Tibial artery (tissue), 4 donors: ENCODE measurements at regions not wholly inside any gene's neighbourhood (a gene's known extent, or its start where the extent isn't known, plus 50 kb on each side); places are given as distances from the start of the nearest gene placed in this dataset.
A peak's percentile ranks its signal among the peaks of the same experiment; 100 is the strongest.

Experiments used
- DNase-seq, 2 donors: peaks; one replicate each; pipeline ENCODE4 v3.0.0-alpha.2; 2019
- H3K27ac ChIP-seq, 2 donors: fragments of 200-600 bp; sonication (generic) in 1 of 2; 1 replicate in 1 of 2; 2 replicates in 1 of 2; pipeline ENCODE4 v1.5.1; 2018 to 2019; ENCODE audit warnings: mild to moderate bottlenecking in 1 of 2
- H3K27me3 ChIP-seq, 2 donors: fragments of 200-600 bp; sonication (generic) in 1 of 2; one replicate each; pipeline versions ENCODE4 v1.5.1 to v1.6.0; 2016 to 2019
- H3K36me3 ChIP-seq, 3 donors: fragments of 200-600 bp; sonication (generic) in 2 of 3; one replicate each; pipeline ENCODE4 v1.5.1; 2016 to 2019; ENCODE audit warnings: mild to moderate bottlenecking in 2 of 3
- H3K4me1 ChIP-seq, 4 donors: fragments of 200-600 bp; sonication (generic) in 2 of 4; 1 replicate in 3 of 4; 2 replicates in 1 of 4; pipeline ENCODE4 v1.5.1; 2016 to 2019
- H3K4me3 ChIP-seq, 2 donors: fragments of 200-600 bp; sonication (generic) in 1 of 2; 1 replicate in 1 of 2; 2 replicates in 1 of 2; pipeline ENCODE4 v1.5.1; 2018 to 2019; ENCODE audit warnings: mild to moderate bottlenecking in 2 of 2
- H3K9me3 ChIP-seq, 3 donors: fragments of 200-600 bp; sonication (generic) in 1 of 3; one replicate each; pipeline ENCODE4 v1.5.1; 2016 to 2019
- CTCF ChIP-seq, 2 experiments: fragments of 200-600 bp in 1 of 2; fragments of 450-650 bp in 1 of 2; IDR thresholded peaks; one replicate each; pipeline ENCODE4 v1.5.1; 2017 to 2019; ENCODE audit warnings: antibody characterized with exemption in 2 of 2, mild to moderate bottlenecking in 1 of 2, moderate library complexity in 1 of 2
- intact Hi-C: fragments of 100-400 bp; cut with DNase I; formaldehyde crosslinking; loops from one replicate; pipeline ENCODE4 v1.15.0; 2023; ENCODE audit warnings: low total_unique reads

- intact Hi-C loops, result no loop called here
- no peak overlapping the region for H3K27ac ChIP-seq
Observed at GRCh38 chr14:65238456-65238855, 136.1 kb upstream of the MAX start.

GRCh38 chr14:65239143-65239937 lies 137.0 kb upstream of the MAX start:
- H3K27me3 ChIP-seq, result peaks cover 0 to 2% of the 10 kb centered on the region in 2 donors
- H3K36me3 ChIP-seq, result no peaks in the 10 kb centered on the region
- H3K4me1 ChIP-seq, result no peaks in the 10 kb centered on the region
- no peak overlapping the region for H3K27ac ChIP-seq
- no peaks in the 10 kb centered on the region for H3K9me3 ChIP-seq
- no peak overlapping the region for H3K4me3 ChIP-seq
- no peak for TF ChIP-seq CTCF (IDR thresholded peaks at IDR 0.05)
- DNase-seq, result peak in 1 of 2 donors; percentile 54
- intact Hi-C loops, result no loop called here

More at GRCh38 chr14:65238456-65238855, 136.1 kb upstream of the MAX start:
- TF ChIP-seq CTCF (IDR thresholded peaks at IDR 0.05), result no peak
- Histone ChIP-seq H3K4me3 (no peak overlapping the region), H3K9me3 (no peaks in the 10 kb centered on the region), H3K36me3 (no peaks in the 10 kb centered on the region), H3K27me3 (peaks cover 0 to 2% of the 10 kb centered on the region in 2 donors), H3K4me1 (no peaks in the 10 kb centered on the region)
- DNase-seq, result peak in 1 of 2 donors; percentile 13

- no peaks in the 10 kb centered on the region for H3K9me3 ChIP-seq
- peaks cover 0 to 2% of the 10 kb centered on the region in 2 donors for H3K27me3 ChIP-seq
- H3K36me3 ChIP-seq, result no peaks in the 10 kb centered on the region
- H3K4me1 ChIP-seq, result no peaks in the 10 kb centered on the region
- no peak overlapping the region for H3K4me3 ChIP-seq
- H3K27ac ChIP-seq, result no peak overlapping the region
- DNase-seq, result peak in 1 of 2 donors; percentile 20
- intact Hi-C loops, result no loop called here
- TF ChIP-seq CTCF (IDR thresholded peaks at IDR 0.05), result no peak
Observed at GRCh38 chr14:65239938-65240296, 137.6 kb upstream of the MAX start.

- Histone ChIP-seq H3K27me3 (peaks cover 0 to 2% of the 10 kb centered on the region in 2 donors), H3K27ac (no peak overlapping the region), H3K4me1 (no peaks in the 10 kb centered on the region), H3K4me3 (no peak overlapping the region), H3K9me3 (no peaks in the 10 kb centered on the region), H3K36me3 (no peaks in the 10 kb centered on the region)
- no peak for TF ChIP-seq CTCF (IDR thresholded peaks at IDR 0.05)
- no peak for DNase-seq
- intact Hi-C loops, result no loop called here
Observed at GRCh38 chr14:65241125-65241752, 138.9 kb upstream of the MAX start.

GRCh38 chr14:65242732-65243134 lies 140.4 kb upstream of the MAX start:
- no peak for TF ChIP-seq CTCF (IDR thresholded peaks at IDR 0.05)
- H3K4me3 ChIP-seq, result no peak overlapping the region
- no peaks in the 10 kb centered on the region for H3K9me3 ChIP-seq
- no peak overlapping the region for H3K27ac ChIP-seq
- H3K36me3 ChIP-seq, result no peaks in the 10 kb centered on the region
- intact Hi-C loops, result no loop called here
- DNase-seq, result peak in 1 of 2 donors; percentile 10
- no peaks in the 10 kb centered on the region for H3K27me3 ChIP-seq
- H3K4me1 ChIP-seq, result no peaks in the 10 kb centered on the region
